ENCODE measurements at regions not wholly inside any gene's neighbourhood (a gene's known extent, or its start where the extent isn't known, plus 50 kb on each side); places are given as distances from the start of the nearest gene placed in this dataset.

DNA sequence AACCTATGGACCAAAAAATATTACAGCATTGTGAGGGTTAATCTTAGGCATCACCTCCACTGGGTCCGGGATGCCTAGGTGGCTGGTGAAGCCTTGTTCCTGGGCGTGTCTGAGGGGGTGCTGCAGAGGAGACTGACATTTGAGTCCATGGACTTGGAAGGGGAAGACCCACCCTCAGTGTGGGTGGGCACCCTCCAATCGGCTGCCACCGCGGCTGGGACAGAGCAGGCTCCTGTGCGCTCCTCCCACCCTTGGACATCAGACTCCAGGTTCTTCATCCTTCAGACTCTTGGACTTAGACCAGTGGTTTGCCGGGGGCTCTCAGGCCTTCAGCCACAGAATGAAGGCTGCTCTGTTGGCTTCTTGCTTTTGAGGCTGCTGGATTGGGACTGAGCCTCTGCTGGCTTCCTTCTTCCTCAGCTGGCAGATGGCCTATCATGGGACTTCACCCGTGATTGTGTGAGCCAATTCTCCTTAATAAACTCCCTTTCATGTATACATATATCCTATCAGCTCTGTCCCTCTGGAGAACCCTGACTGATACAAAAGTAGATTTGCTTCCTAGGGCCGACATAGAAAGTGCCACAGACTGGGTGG, 113.1 kb downstream of the TTLL2 start:
- TF ChIP-seq ZNF544 (tag by site-specific recombination; IDR thresholded peaks at IDR 0.05) (no peak), ZNF24 (tag by site-specific recombination; IDR thresholded peaks at IDR 0.05) (no peak), ZBTB11 (tag by site-specific recombination; conservative IDR thresholded peaks at IDR 0.05; ENCODE audit: low read depth) (no peak), ZFP69B (tag by site-specific recombination; IDR thresholded peaks at IDR 0.05) (no peak)
- TF ChIP-seq, protein P1, sequence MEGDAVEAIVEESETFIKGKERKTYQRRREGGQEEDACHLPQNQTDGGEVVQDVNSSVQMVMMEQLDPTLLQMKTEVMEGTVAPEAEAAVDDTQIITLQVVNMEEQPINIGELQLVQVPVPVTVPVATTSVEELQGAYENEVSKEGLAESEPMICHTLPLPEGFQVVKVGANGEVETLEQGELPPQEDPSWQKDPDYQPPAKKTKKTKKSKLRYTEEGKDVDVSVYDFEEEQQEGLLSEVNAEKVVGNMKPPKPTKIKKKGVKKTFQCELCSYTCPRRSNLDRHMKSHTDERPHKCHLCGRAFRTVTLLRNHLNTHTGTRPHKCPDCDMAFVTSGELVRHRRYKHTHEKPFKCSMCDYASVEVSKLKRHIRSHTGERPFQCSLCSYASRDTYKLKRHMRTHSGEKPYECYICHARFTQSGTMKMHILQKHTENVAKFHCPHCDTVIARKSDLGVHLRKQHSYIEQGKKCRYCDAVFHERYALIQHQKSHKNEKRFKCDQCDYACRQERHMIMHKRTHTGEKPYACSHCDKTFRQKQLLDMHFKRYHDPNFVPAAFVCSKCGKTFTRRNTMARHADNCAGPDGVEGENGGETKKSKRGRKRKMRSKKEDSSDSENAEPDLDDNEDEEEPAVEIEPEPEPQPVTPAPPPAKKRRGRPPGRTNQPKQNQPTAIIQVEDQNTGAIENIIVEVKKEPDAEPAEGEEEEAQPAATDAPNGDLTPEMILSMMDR (tag by site-specific recombination; IDR thresholded peaks at IDR 0.05): no peak

Measured in HEK293 (cell line).